ENCODE measurements at regions not wholly inside any gene's neighbourhood (a gene's known extent, or its start where the extent isn't known, plus 50 kb on each side); places are given as distances from the start of the nearest gene placed in this dataset.

DNA sequence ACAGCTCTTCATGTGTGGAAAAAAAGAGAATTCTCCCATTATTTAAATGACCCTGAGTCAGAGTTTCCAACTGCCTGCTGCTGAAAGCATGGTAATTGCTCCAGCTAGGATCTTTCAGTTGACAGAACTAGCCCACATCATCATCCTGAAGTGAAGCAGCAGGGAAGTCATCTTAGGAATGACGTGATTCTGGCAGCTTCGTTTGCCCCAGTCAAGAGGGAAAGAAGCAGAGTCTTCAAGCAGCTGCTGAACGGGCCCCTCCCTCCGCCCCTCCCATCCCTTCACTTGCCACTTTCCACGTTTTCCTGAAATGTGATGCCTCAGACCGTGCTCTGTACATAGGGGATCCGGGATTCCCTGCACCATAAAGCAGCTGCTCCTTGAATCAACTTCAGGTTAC lies 455.0 kb upstream of the TMEM132C start:
- TF ChIP-seq CTCF (conservative IDR thresholded peaks at IDR 0.05; ENCODE audit: low read depth in 2 of 2) (no peak), POLR2AphosphoS5 (IDR thresholded peaks at IDR 0.05; ENCODE audit: low read depth) (no peak), EZH2phosphoT487 (IDR thresholded peaks at IDR 0.05; ENCODE audit: unreplicated experiment) (no peak), EZH2 (IDR thresholded peaks at IDR 0.05; ENCODE audit: low read depth, unreplicated experiment) (no peak), ZNF114 (CRISPR knock-in tag; IDR thresholded peaks at IDR 0.05) (no peak), JUNB (IDR thresholded peaks at IDR 0.05; ENCODE audit: unreplicated experiment) (no peak), REST (IDR thresholded peaks at IDR 0.05; ENCODE audit: unreplicated experiment) (no peak), ETS1 (IDR thresholded peaks at IDR 0.05) (no peak), CREB1 (CRISPR knock-in tag; IDR thresholded peaks at IDR 0.05; ENCODE audit: low read depth) (no peak), NANOG (IDR thresholded peaks at IDR 0.05; ENCODE audit: borderline replicate concordance) (no peak), ZNF331 (CRISPR knock-in tag; IDR thresholded peaks at IDR 0.05; ENCODE audit: low read depth) (no peak), STAT1 (IDR thresholded peaks at IDR 0.05; ENCODE audit: unreplicated experiment) (no peak)
